IMR-90 (cell line): ENCODE measurements at regions not wholly inside any gene's neighbourhood (a gene's known extent, or its start where the extent isn't known, plus 50 kb on each side); places are given as distances from the start of the nearest gene placed in this dataset.

Source experiments
- CTCF ChIP-seq: conservative IDR thresholded peaks from 2 replicates; pipeline ENCODE4 v1.5.1; 2012; ENCODE audit warnings: mild to moderate bottlenecking, low read depth, low read length, improper control_type of control experiment
- POLR2A ChIP-seq: IDR thresholded peaks from 2 replicates; pipeline ENCODE4 v1.6.1; 2012; ENCODE audit warnings: mild to moderate bottlenecking, low read depth, low read length
- RAD21 ChIP-seq: IDR thresholded peaks from 2 replicates; pipeline ENCODE4 v1.6.1; 2012; ENCODE audit warnings: low read length, improper control_type of control experiment
- RFX5 ChIP-seq: IDR thresholded peaks from 2 replicates; pipeline ENCODE4 v1.8.0; 2012; ENCODE audit warnings: low read depth, mild to moderate bottlenecking, low read length, moderate library complexity
- SMC3 ChIP-seq: fragments of 150-350 bp; IDR thresholded peaks from 2 replicates; pipeline ENCODE4 v1.6.1; 2016; ENCODE audit warnings: low read depth, mild to moderate bottlenecking, antibody characterized with exemption, low read length, moderate library complexity

- no peak for TF ChIP-seq SMC3
- TF ChIP-seq RAD21 = no peak
- TF ChIP-seq CTCF = no peak
- TF ChIP-seq RFX5 = no peak
- TF ChIP-seq POLR2A = no peak
These were observed 343.9 kb upstream of the CBLB start for GRCh38 chr3:106212665-106213222.
